Hepatocyte (in vitro differentiated cells): ENCODE measurements at regions not wholly inside any gene's neighbourhood (a gene's known extent, or its start where the extent isn't known, plus 50 kb on each side); places are given as distances from the start of the nearest gene placed in this dataset.

Source experiments
- DNase-seq: peaks from one replicate; pipeline ENCODE4 v3.0.0-alpha.2; 2016; ENCODE audit warnings: low spot score
- H2AFZ ChIP-seq: fragments of 200-600 bp; sonication (generic); 2 replicates; pipeline ENCODE4 v1.6.0; 2016; ENCODE audit warnings: antibody characterized with exemption, mild to moderate bottlenecking
- H3K27ac ChIP-seq: fragments of 200-600 bp; sonication (generic); 2 replicates; pipeline ENCODE4 v1.5.1; 2016; ENCODE audit warnings: mild to moderate bottlenecking
- H3K27me3 ChIP-seq: fragments of 200-600 bp; sonication (generic); 2 replicates; pipeline ENCODE4 v1.6.1; 2016
- H3K36me3 ChIP-seq: fragments of 200-600 bp; sonication (generic); replicated peaks from 2 replicates; pipeline ENCODE4 v1.5.1; 2016; ENCODE audit warnings: low read depth; ENCODE audit not compliant: insufficient read depth
- H3K4me1 ChIP-seq: fragments of 200-600 bp; sonication (generic); 2 replicates; pipeline ENCODE4 v1.5.1; 2016; ENCODE audit warnings: mild to moderate bottlenecking, moderate library complexity; ENCODE audit not compliant: insufficient read depth
- H3K4me2 ChIP-seq: fragments of 200-600 bp; sonication (generic); 2 replicates; pipeline ENCODE4 v1.6.0; 2016
- H3K4me3 ChIP-seq: fragments of 200-600 bp; sonication (generic); 2 replicates; pipeline ENCODE4 v1.5.1; 2016; ENCODE audit warnings: mild to moderate bottlenecking
- H3K79me2 ChIP-seq: fragments of 200-600 bp; sonication (generic); 2 replicates; pipeline ENCODE4 v1.6.0; 2017; ENCODE audit warnings: mild to moderate bottlenecking
- H3K9me2 ChIP-seq: fragments of 200-600 bp; sonication (generic); replicated peaks from 2 replicates; pipeline ENCODE4 v1.6.0; 2017; ENCODE audit warnings: mild to moderate bottlenecking; ENCODE audit not compliant: insufficient read depth
- H3K9me3 ChIP-seq: fragments of 200-600 bp; sonication (generic); 2 replicates; pipeline ENCODE4 v1.5.1; 2016; ENCODE audit warnings: low read depth, mild to moderate bottlenecking
- H4K20me1 ChIP-seq: fragments of 200-600 bp; sonication (generic); 2 replicates; pipeline ENCODE4 v1.6.0; 2016; ENCODE audit warnings: mild to moderate bottlenecking; ENCODE audit not compliant: insufficient read depth, poor library complexity, severe bottlenecking
- CTCF ChIP-seq: fragments of 200-600 bp; sonication (generic); IDR thresholded peaks from 2 replicates; pipeline ENCODE4 v1.5.1; 2016; ENCODE audit warnings: antibody characterized with exemption, mild to moderate bottlenecking; ENCODE audit not compliant: poor library complexity
- EZH2 ChIP-seq: fragments of 200-600 bp; sonication (generic); IDR thresholded peaks from 2 replicates; pipeline ENCODE4 v1.6.1; 2016; ENCODE audit warnings: antibody characterized with exemption, mild to moderate bottlenecking, borderline replicate concordance
- EZH2phosphoT487 ChIP-seq: fragments of 200-600 bp; sonication (generic); IDR thresholded peaks from one replicate; pipeline ENCODE4 v1.6.1; 2018; ENCODE audit warnings: antibody characterized with exemption, mild to moderate bottlenecking, low read depth, moderate library complexity; ENCODE audit not compliant: unreplicated experiment, severe bottlenecking
- WGBS: methylation state at CpG from one replicate; pipeline ENCODE4 v1.1.6; 2016; ENCODE audit warnings: low lambda C conversion rate; ENCODE audit errors: missing lambda C conversion rate; 5-methylcytosine and 5-hydroxymethylcytosine counted together

- no peaks in the 10 kb centered on the region for H3K79me2 ChIP-seq
Measured at GRCh38 chr1:56187405-56187804, 392.0 kb downstream of the PLPP3 start.

DNA sequence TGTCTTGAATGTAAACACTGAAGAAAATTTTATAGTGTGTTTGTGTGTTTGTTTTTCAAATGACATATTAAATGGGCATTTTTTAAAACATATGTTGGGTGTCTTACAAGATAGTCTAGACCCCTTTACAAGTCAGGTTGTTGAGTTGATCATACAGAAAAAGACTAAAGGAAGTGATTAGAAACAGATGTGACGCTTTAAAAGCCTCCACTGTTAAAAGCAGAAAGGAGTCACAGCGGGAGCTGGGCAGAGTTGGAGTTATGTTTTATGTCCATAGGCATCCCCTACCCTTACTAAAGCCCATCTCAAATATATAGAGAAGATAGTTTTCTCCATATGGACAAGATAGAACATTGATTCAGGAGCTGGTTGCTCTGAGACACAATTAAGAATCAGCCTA, 393.9 kb downstream of the PLPP3 start:
- H4K20me1 ChIP-seq = no peaks in the 10 kb centered on the region
- no peak overlapping the region for H3K27ac ChIP-seq
- WGBS = 40% methylated on average over 2 of the region's 2 CpGs
- H3K4me2 ChIP-seq = no peak overlapping the region
- no peaks in the 10 kb centered on the region for H3K9me3 ChIP-seq
- H3K36me3 ChIP-seq = no peaks in the 10 kb centered on the region
- H3K4me1 ChIP-seq = peaks cover 13% of the 10 kb centered on the region
- TF ChIP-seq EZH2 = no peak
- no peak for TF ChIP-seq EZH2phosphoT487
- TF ChIP-seq CTCF = no peak
- H2AFZ ChIP-seq = no peak overlapping the region
- no peak for DNase-seq
- no peaks in the 10 kb centered on the region for H3K79me2 ChIP-seq
- no peak overlapping the region for H3K4me3 ChIP-seq
- H3K9me2 ChIP-seq = no peaks in the 10 kb centered on the region
- H3K27me3 ChIP-seq = no peaks in the 10 kb centered on the region

More at GRCh38 chr1:56187405-56187804, 392.0 kb downstream of the PLPP3 start:
- DNase-seq = no peak
- WGBS = 52% methylated on average over 1 of the region's 1 CpG
- no peaks in the 10 kb centered on the region for H3K27me3 ChIP-seq
- no peaks in the 10 kb centered on the region for H3K9me2 ChIP-seq
- no peaks in the 10 kb centered on the region for H3K9me3 ChIP-seq
- H2AFZ ChIP-seq = no peak overlapping the region
- H3K4me1 ChIP-seq = peaks cover 13% of the 10 kb centered on the region
- no peak overlapping the region for H3K4me3 ChIP-seq
- no peak overlapping the region for H3K27ac ChIP-seq
- no peak overlapping the region for H3K4me2 ChIP-seq
- no peaks in the 10 kb centered on the region for H4K20me1 ChIP-seq
- no peaks in the 10 kb centered on the region for H3K36me3 ChIP-seq
- TF ChIP-seq CTCF (no peak), EZH2 (no peak), EZH2phosphoT487 (no peak)

GRCh38 chr1:56183151-56183550, 396.2 kb downstream of the PLPP3 start:
- no peak overlapping the region for H2AFZ ChIP-seq
- no peaks in the 10 kb centered on the region for H3K27me3 ChIP-seq
- no peak overlapping the region for H3K4me2 ChIP-seq
- H3K9me3 ChIP-seq = no peaks in the 10 kb centered on the region
- no peak for DNase-seq
- H3K27ac ChIP-seq = no peak overlapping the region
- no peaks in the 10 kb centered on the region for H3K9me2 ChIP-seq
- peaks cover 10% of the 10 kb centered on the region for H3K4me1 ChIP-seq
- H4K20me1 ChIP-seq = no peaks in the 10 kb centered on the region
- no peaks in the 10 kb centered on the region for H3K79me2 ChIP-seq
- no peaks in the 10 kb centered on the region for H3K36me3 ChIP-seq
- no peak overlapping the region for H3K4me3 ChIP-seq
- WGBS = 85% methylated on average over 2 of the region's 2 CpGs
- TF ChIP-seq EZH2 (no peak), CTCF (no peak), EZH2phosphoT487 (no peak)
